Aorta (tissue), 5 donors: ENCODE measurements at regions not wholly inside any gene's neighbourhood (a gene's known extent, or its start where the extent isn't known, plus 50 kb on each side); places are given as distances from the start of the nearest gene placed in this dataset.

Experiments
- ATAC-seq: fragments of 200-7000 bp; cut with Tn5 transposase; one replicate; pipeline ENCODE4 v1.9.1; 2022; ENCODE audit warnings: moderate library complexity; ENCODE audit not compliant: low FRiP score
- DNase-seq, 2 donors: peaks; one replicate each; pipeline ENCODE4 v3.0.0-alpha.2; 2020
- H3K27ac ChIP-seq, 2 donors: one replicate each; pipeline ENCODE4 v1.5.1; 2013; ENCODE audit warnings: low read length in 2 of 2, mild to moderate bottlenecking in 2 of 2, moderate library complexity in 2 of 2, control low read depth in 1 of 2, inconsistent platforms in 1 of 2, low read depth in 1 of 2
- H3K27me3 ChIP-seq, 2 donors: one replicate each; pipeline ENCODE4 v1.6.1; 2013; ENCODE audit warnings: control low read depth in 1 of 2, low read length in 1 of 2, mild to moderate bottlenecking in 1 of 2, moderate library complexity in 1 of 2; ENCODE audit not compliant: insufficient read depth in 2 of 2, control insufficient read depth in 1 of 2
- H3K36me3 ChIP-seq, 2 donors: one replicate each; pipeline ENCODE4 v1.6.1; 2013; ENCODE audit warnings: control low read depth in 1 of 2, low read length in 1 of 2, mild to moderate bottlenecking in 1 of 2; ENCODE audit not compliant: insufficient read depth in 2 of 2, control insufficient read depth in 1 of 2
- H3K4me1 ChIP-seq, 2 donors: one replicate each; pipeline ENCODE4 v1.6.1; 2013; ENCODE audit warnings: low read length in 2 of 2, control low read depth in 1 of 2, mild to moderate bottlenecking in 1 of 2, moderate library complexity in 1 of 2; ENCODE audit not compliant: insufficient read depth in 2 of 2, control insufficient read depth in 1 of 2
- H3K4me3 ChIP-seq, 2 donors: one replicate each; pipeline ENCODE4 v1.5.1; 2013; ENCODE audit warnings: low read length in 2 of 2, control low read depth in 1 of 2, mild to moderate bottlenecking in 1 of 2
- H3K9me3 ChIP-seq: one replicate; pipeline ENCODE4 v1.6.1; 2013; ENCODE audit warnings: mild to moderate bottlenecking, low read length; ENCODE audit not compliant: control insufficient read depth
- WGBS, 2 donors: extraction: QIAGEN DNeasy Blood & Tissue Kit; methylation state at CpG; one replicate each; pipeline ENCODE4 v1.1.7; 2013; 5-methylcytosine and 5-hydroxymethylcytosine counted together
- intact Hi-C, 2 donors: fragments of 100-400 bp; cut with DNase I; formaldehyde crosslinking; loops; one replicate each; pipeline versions ENCODE4 v1.14.2 to v1.15.0; 2022
- donor health status: healthy with polysubstance abuse.
- donor health status: Bipolar disorder and iron deficiency.
- donor health status: DM: no; HTN: no; CAD: no.
- donor health status: DM: no; HTN: no; CAD: no.
- donor health status: DM: yes; HTN: yes; CAD: no.

DNA sequence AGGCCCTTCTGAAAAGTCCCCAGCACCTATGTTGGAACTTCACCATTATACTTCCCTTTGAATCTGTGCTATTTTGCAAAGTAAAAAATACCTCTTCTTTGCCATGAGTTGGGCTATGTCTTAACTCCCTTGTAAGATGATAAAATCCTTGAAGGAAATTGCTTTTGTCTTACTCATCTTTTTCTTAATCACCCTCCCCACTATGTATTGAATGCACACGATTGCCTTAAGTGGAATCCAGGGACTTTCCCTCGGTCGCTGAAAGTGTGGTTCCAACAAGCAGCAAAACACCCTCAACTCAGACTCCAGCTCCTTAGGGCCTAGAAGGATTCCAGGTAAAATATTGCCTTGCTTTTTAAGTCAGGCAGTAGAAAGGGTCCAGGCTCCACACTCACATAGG, 173.2 kb upstream of the ARL4C start:
- Histone ChIP-seq H3K4me1 (no peaks in the 10 kb centered on the region), H3K9me3 (no peaks in the 10 kb centered on the region), H3K27me3 (no peaks in the 10 kb centered on the region), H3K4me3 (no peak overlapping the region), H3K27ac (no peak overlapping the region), H3K36me3 (no peaks in the 10 kb centered on the region)
- intact Hi-C loops, result no loop called here
- DNase-seq (no peak), ATAC-seq (no peak)
- 84 to 92% methylated on average over 3 of the region's 3 CpGs for WGBS, 2 donors

DNA sequence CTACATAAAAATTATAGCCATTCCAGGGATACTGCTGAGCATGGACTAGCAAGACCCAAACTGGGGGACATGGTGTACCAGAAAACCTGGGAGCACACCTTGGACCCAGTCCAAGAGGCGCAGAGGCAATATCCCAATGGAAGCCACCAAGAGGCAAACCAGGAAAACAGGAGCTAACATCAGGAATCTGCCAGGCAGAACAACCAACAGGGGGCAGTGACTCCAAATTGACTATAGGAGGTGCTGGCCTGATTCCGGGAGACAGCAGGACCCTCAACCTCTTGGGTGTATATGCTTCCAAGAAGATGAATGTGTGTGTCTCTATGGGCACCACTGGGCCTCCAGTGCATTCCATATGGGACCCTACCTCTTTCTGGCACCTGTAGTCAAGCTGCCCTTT, 172.7 kb upstream of the ARL4C start:
- Histone ChIP-seq H3K9me3 (peaks cover under 1% of the 10 kb centered on the region), H3K36me3 (no peaks in the 10 kb centered on the region), H3K27ac (no peak overlapping the region), H3K4me1 (no peaks in the 10 kb centered on the region), H3K27me3 (no peaks in the 10 kb centered on the region), H3K4me3 (no peak overlapping the region)
- WGBS, 2 donors, result 88 to 91% methylated on average over 2 of the region's 2 CpGs
- ATAC-seq (no peak), DNase-seq (no peak)
- intact Hi-C loops, result no loop called here

DNA sequence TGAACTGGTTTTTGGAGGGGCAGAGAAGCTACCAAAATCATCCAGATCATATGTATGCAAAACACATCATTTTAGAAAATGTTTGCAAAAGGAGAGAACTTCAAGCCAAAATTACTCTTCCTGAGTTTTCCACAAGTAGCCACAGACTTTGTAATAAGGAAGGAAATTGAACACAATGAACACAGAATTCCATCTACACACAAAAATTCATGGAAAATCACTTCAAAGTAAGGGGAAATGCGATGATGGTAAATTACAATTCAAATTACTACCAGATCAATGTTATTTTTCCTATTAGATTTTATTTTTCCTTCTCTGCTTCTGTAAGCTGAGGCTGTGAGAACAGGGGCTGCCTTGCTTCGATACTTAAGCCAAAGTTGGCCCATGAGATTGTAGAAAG, 172.1 kb upstream of the ARL4C start:
- peaks cover 2% of the 10 kb centered on the region for H3K9me3 ChIP-seq
- H3K4me1 ChIP-seq, result no peaks in the 10 kb centered on the region
- no peak overlapping the region for H3K27ac ChIP-seq
- ATAC-seq, result no peak
- no peaks in the 10 kb centered on the region for H3K36me3 ChIP-seq
- no peaks in the 10 kb centered on the region for H3K27me3 ChIP-seq
- no peak for DNase-seq
- intact Hi-C loops, result no loop called here
- no peak overlapping the region for H3K4me3 ChIP-seq
- WGBS, 2 donors, result 92 to 95% methylated on average over 2 of the region's 2 CpGs

DNA sequence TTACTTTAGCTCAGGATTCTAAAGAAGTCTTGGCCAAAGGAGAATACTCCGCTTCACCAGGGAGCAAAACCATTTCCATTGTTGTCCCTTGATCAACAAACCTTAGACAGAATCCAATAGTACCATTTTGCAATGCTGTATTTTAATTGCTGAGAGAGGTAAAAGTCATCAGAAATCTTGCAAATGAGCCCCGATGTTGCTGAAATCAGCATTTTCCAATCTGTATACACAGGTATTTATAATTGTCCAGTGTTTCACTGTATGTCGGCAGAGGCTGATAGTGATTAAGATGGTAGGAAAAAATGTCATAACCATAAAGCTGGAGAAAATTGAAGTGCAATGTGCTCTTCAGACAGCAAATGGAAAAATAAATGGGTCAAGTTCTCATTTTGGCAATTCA, 170.0 kb upstream of the ARL4C start:
- no peak for DNase-seq
- Histone ChIP-seq H3K4me1 (no peaks in the 10 kb centered on the region), H3K36me3 (no peaks in the 10 kb centered on the region), H3K27ac (no peak overlapping the region), H3K9me3 (peaks cover 2% of the 10 kb centered on the region), H3K27me3 (no peaks in the 10 kb centered on the region), H3K4me3 (no peak overlapping the region)
- ATAC-seq, result no peak
- WGBS, 2 donors, result 95 to 96% methylated on average over 3 of the region's 3 CpGs
- intact Hi-C loops, result no loop called here

DNA sequence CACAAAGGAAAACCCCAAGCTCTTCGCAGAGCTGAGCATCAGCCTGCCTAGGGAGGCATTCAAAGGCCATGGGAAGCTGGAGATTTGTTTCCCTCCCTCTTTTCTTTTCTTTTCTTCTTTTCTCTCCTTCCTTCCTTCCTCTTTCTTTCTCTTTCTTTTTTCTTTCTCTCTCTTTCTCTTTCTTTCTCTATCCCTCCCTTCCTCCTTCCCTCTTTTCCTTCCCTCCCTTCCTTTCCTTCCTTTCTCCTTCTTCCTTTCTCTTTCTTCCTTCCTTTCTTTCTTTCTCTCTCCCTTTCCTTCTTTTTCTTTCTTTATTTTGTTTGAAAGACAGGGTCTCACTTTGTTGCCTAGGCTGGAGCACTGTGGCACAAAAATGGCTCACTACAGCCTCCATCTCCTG, 168.4 kb upstream of the ARL4C start:
- Histone ChIP-seq H3K4me1 (no peaks in the 10 kb centered on the region), H3K27ac (no peak overlapping the region), H3K36me3 (no peaks in the 10 kb centered on the region), H3K4me3 (no peak overlapping the region), H3K9me3 (peaks cover 2% of the 10 kb centered on the region), H3K27me3 (no peaks in the 10 kb centered on the region)
- 90 to 93% methylated on average over 1 of the region's 1 CpG for WGBS, 2 donors
- no peak for DNase-seq
- intact Hi-C loops, result no loop called here
- no peak for ATAC-seq

DNA sequence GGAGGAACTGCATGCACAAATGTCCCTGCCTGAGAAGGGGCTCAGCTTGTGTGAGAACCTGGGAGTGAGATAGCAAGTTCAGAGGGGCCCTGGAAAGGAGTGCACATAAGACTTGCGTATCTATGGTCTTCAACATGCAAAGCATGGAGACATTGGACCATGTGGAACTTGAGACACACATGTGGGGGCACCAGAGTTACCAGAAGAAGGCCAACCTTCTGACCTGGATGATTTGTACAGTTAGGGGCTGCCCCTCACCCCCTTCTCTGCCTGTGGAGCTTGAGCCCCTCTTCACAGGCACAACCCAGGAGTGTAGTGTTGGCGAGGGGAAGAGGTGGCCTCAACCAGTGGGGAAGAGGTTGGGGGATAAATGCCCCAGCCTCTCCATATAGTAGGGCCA, 165.0 kb upstream of the ARL4C start:
- ATAC-seq, result no peak
- intact Hi-C loops, result no loop called here
- no peaks in the 10 kb centered on the region for H3K27me3 ChIP-seq
- H3K4me1 ChIP-seq, result no peaks in the 10 kb centered on the region
- no peak overlapping the region for H3K27ac ChIP-seq
- 71 to 81% methylated on average over 2 of the region's 2 CpGs for WGBS, 2 donors
- peaks cover 2% of the 10 kb centered on the region for H3K9me3 ChIP-seq
- no peak overlapping the region for H3K4me3 ChIP-seq
- DNase-seq, result no peak
- no peaks in the 10 kb centered on the region for H3K36me3 ChIP-seq

DNA sequence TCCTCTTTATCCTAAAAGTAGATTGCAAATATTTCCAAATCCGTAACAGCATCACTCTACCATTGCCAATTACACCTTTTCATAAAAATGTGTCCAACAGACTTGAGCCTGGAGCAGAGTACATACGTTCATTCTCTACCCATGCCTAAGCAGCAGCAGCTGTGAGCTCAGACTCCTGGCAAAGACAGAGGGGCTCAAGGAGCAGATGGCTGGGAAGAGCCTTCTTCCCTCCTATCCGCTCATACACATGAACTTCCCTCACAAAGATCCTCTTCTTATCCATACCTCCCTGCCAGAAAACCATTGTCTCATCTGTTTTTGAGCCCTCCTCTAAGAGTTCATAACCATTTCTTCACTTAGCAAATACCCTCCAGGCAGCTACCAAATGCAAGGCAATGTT, 164.3 kb upstream of the ARL4C start:
- Histone ChIP-seq H3K4me3 (no peak overlapping the region), H3K27ac (no peak overlapping the region), H3K4me1 (no peaks in the 10 kb centered on the region), H3K27me3 (no peaks in the 10 kb centered on the region), H3K9me3 (peaks cover 2% of the 10 kb centered on the region), H3K36me3 (no peaks in the 10 kb centered on the region)
- WGBS, 2 donors, result 40 to 44% methylated on average over 3 of the region's 3 CpGs
- ATAC-seq (no peak), DNase-seq (no peak)
- intact Hi-C loops, result no loop called here

DNA sequence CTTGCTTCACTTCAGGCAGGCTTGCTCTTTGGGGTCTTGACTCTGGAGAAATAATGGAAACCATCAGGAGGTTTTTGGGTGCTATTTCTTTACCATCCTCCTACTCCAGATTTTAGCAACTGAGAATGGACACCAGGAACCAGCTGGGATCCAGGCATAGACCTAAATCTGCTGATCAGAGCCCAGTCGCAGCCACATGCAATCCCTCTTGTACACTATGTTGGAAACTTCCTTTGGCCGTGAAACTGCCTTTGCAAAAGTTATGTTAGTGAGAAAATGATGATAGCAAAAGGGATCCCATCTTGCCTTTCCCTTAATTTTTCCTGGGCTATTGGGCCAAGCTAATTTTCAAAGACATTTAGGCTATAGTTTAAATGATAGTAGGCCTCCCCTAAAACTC, 158.8 kb upstream of the ARL4C start:
- DNase-seq (no peak), ATAC-seq (no peak)
- Histone ChIP-seq H3K27ac (no peak overlapping the region), H3K36me3 (no peaks in the 10 kb centered on the region), H3K27me3 (no peaks in the 10 kb centered on the region), H3K9me3 (no peaks in the 10 kb centered on the region), H3K4me1 (no peaks in the 10 kb centered on the region), H3K4me3 (no peak overlapping the region)
- WGBS, 2 donors, result 96 to 97% methylated on average over 2 of the region's 2 CpGs
- intact Hi-C loops, result no loop called here

DNA sequence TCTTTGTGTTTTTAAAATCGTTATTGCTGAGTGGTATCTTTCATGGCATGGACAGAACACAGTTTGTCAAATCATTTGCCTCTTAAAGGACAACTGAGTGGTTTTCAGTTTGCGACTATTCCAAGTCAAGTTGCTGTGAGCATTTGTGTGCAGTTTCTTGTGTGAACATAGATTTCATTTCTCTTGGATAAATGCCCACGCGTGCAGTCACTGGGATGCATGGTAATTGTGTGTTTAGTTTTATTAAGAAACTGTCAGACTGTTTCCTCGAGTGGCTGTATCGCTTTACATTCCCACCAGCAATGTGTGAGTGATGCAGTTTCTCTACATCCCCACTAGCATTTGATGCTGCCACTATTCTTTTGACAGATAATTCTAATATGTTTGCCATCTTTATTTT, 154.0 kb upstream of the ARL4C start:
- no peak for ATAC-seq
- DNase-seq, result no peak
- Histone ChIP-seq H3K27me3 (no peaks in the 10 kb centered on the region), H3K27ac (no peak overlapping the region), H3K9me3 (no peaks in the 10 kb centered on the region), H3K36me3 (no peaks in the 10 kb centered on the region), H3K4me1 (no peaks in the 10 kb centered on the region), H3K4me3 (no peak overlapping the region)
- WGBS, 2 donors, result 17 to 19% methylated on average over 6 of the region's 6 CpGs
- intact Hi-C loops, result no loop called here

DNA sequence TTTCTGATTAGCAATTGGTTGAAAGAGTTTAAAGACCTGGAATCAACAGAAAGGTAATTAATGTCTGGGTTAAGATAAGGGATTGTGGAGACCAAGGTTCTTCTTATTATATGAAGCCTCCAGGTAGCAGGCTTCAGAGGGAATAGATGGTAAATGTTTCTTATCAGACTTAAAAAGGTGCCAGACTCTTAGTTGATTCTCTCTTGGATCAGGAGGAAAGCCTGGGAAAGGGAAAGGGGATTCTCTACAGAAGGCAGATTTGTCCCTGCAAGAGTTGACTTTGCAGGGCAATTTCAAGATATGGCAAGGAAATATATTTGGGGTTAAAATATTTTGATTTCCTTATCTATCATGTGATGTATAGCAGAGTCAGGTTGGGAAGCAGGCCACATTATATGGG, 153.1 kb upstream of the ARL4C start:
- Histone ChIP-seq H3K9me3 (peaks cover 3% of the 10 kb centered on the region), H3K4me1 (no peaks in the 10 kb centered on the region), H3K27ac (no peak overlapping the region), H3K27me3 (no peaks in the 10 kb centered on the region), H3K36me3 (no peaks in the 10 kb centered on the region), H3K4me3 (no peak overlapping the region)
- ATAC-seq, result no peak
- intact Hi-C loops, result no loop called here
- DNase-seq, result no peak
